ENCODE measurements at regions not wholly inside any gene's neighbourhood (a gene's known extent, or its start where the extent isn't known, plus 50 kb on each side); places are given as distances from the start of the nearest gene placed in this dataset.

DNA sequence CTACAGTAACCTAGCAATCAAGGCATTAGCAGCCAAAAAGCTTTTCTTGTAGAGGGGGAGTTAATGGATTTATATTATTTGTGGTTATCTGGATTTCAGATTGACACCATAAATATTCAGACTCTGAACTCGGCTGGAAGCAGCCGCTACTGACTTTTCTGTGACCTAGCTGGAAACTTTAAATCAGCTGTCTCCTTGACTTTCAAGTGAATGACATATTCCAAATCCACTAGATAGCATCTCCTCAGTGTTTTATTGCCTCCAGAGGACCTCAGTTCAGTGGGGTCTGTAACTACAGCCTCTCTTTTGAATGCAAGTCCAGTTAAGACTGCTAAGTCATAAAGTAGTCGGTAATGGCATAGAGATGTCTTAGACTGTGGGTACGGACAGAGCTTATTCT lies 448.5 kb downstream of the NUF2 start:
- no peak for DNase-seq
- in situ Hi-C loops (cut with HindIII; ENCODE audit: low pct_ligation_motif_present, low pct_unique_long_range_greater_than_20kb, low sequenced_read_pairs), result no loop called here

- in situ Hi-C loops (cut with HindIII; ENCODE audit: low pct_ligation_motif_present, low pct_unique_long_range_greater_than_20kb, low sequenced_read_pairs), result no loop called here
- DNase-seq, result no peak
These were observed 449.9 kb downstream of the NUF2 start for GRCh38 chr1:163771637-163772036.

- no peak for DNase-seq
- in situ Hi-C loops (cut with HindIII; ENCODE audit: low pct_ligation_motif_present, low pct_unique_long_range_greater_than_20kb, low sequenced_read_pairs), result no loop called here
These were observed 450.5 kb downstream of the NUF2 start for GRCh38 chr1:163772246-163772645.

DNA sequence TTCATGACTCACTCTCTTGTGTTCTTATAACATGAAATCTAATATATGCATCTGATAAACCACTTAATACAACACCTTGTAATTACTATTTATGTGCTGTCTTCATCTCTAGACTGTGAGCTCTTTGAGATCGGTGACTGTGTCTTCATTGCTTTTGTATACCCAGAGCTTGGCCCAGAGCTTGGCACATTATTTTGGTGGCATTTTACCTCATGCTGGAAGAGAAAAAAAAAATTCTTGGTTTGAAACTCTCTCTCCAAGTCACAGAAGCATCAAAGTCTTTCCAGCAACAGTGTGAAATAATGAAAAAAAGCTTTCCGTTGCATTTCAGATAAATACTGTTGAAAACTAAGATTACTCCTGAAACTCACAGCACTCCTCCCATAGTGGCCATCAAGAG lies 451.6 kb downstream of the NUF2 start:
- in situ Hi-C loops (cut with HindIII; ENCODE audit: low pct_ligation_motif_present, low pct_unique_long_range_greater_than_20kb, low sequenced_read_pairs), result no loop called here
- no peak for DNase-seq

- in situ Hi-C loops (cut with HindIII; ENCODE audit: low pct_ligation_motif_present, low pct_unique_long_range_greater_than_20kb, low sequenced_read_pairs), result no loop called here
- no peak for DNase-seq
These were observed 452.7 kb downstream of the NUF2 start for GRCh38 chr1:163774401-163774945.

- in situ Hi-C loops (cut with HindIII; ENCODE audit: low pct_ligation_motif_present, low pct_unique_long_range_greater_than_20kb, low sequenced_read_pairs), result no loop called here
- no peak for DNase-seq
These were observed 453.3 kb downstream of the NUF2 start for GRCh38 chr1:163774978-163775620.

GRCh38 chr1:163777205-163777604 lies 455.5 kb downstream of the NUF2 start:
- in situ Hi-C loops (cut with HindIII; ENCODE audit: low pct_ligation_motif_present, low pct_unique_long_range_greater_than_20kb, low sequenced_read_pairs), result no loop called here
- DNase-seq, result no peak

DNA sequence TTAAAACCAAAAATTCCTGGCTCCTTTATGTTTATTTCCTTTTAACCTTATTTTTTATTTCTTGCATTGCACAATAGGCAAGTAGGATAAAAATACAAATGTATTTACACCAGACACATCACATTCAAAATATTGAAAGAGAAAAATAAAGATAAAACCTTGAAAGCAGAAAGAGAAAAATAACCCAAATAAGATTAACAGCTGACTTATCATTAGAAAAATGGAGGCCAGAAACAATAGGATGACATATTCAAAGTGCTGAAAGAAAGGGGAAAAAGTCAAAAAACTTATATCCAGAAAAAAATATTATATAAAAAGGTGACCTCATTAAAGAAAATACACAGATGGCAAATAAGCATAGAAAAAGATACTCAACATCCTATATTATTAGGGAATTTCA lies 459.4 kb downstream of the NUF2 start:
- DNase-seq, result no peak
- in situ Hi-C loops (cut with HindIII; ENCODE audit: low pct_ligation_motif_present, low pct_unique_long_range_greater_than_20kb, low sequenced_read_pairs), result no loop called here

DNA sequence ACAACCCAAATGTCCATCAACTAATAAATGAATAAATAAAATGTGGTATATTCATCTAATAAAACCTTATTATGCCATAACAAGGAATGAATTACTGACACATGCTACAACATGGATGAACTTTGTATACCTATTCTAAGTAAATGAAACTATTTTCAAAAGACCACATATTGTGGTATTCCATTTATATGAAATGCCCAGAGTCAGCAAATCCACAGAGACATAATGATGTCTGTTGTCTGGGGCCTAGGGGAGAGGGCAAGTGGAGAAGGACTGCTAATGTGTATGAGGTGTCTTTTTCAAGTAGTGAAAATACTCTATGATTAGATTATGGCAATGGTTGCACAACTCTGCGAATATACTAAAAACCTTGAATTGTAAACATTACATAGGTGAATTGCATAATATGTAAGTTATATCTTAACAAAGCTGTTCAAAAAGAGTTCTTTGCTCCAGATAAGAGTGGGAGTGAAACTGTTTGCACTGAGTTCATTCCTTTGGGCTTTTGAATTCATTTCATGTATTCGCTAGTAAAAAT lies 464.2 kb downstream of the NUF2 start:
- no peak for DNase-seq
- in situ Hi-C loops (cut with HindIII; ENCODE audit: low pct_ligation_motif_present, low pct_unique_long_range_greater_than_20kb, low sequenced_read_pairs), result no loop called here

DNA sequence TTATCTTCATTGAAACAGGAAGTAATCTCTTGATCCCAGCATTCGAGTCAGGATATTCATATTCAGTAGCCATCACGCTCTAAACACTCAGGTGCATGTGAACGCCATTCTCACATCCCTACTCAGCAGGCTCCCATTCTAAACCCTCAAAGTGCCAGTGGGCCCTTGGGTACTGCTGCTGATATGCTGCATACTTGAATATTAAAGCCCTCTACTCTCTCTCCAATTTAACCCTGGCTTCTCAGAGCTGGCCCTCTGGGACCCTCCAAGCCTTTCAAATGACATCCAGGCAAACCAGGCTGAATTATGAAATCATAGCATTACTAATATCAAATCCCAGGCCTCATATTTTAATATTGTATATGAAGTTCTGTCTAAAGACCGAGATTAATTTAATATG lies 468.2 kb downstream of the NUF2 start:
- DNase-seq, result no peak
- in situ Hi-C loops (cut with HindIII; ENCODE audit: low pct_ligation_motif_present, low pct_unique_long_range_greater_than_20kb, low sequenced_read_pairs), result no loop called here

DNA sequence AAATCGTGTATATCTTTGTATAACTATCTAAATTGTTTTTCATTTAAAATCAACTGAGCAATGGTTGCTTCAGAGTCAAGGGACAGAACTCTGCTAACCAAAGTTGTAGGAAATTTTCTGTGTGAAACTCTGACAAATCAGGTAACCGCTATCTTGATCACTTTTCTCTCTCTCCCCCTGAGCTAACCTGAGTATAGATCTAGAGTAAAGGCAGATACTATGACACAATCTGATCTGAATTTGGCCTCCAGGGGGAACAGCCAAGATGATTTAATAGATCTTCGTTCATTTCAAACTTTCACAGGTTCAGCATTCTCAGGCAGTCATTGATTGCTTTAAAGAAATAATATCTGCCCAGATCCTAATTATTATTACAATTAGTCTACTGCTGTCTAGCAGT lies 472.8 kb downstream of the NUF2 start:
- no peak for DNase-seq
- in situ Hi-C loops (cut with HindIII; ENCODE audit: low pct_ligation_motif_present, low pct_unique_long_range_greater_than_20kb, low sequenced_read_pairs), result no loop called here

- in situ Hi-C loops (cut with HindIII; ENCODE audit: low pct_ligation_motif_present, low pct_unique_long_range_greater_than_20kb, low sequenced_read_pairs), result no loop called here
- no peak for DNase-seq
These were observed 474.7 kb downstream of the NUF2 start for GRCh38 chr1:163796394-163796821.

DNA sequence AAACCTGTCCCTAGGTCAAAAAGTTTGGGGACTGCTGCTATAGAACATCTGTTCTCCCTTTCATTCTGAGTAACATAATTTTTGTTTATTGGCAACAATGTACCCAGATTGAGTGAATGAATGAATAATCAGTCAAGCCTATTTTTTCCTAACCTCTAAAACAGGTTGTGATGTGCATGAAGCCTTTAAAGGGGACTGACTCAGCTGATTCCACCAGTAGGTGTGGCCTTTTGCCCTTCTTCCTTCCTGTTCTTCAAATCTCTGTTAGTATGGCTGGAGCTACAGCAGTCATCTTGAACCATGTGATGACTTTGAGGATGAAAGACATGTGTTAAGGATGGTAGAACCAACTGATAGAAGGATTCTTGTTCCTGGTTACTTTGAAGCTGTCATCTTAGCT lies 476.1 kb downstream of the NUF2 start:
- in situ Hi-C loops (cut with HindIII; ENCODE audit: low pct_ligation_motif_present, low pct_unique_long_range_greater_than_20kb, low sequenced_read_pairs), result no loop called here

DNA sequence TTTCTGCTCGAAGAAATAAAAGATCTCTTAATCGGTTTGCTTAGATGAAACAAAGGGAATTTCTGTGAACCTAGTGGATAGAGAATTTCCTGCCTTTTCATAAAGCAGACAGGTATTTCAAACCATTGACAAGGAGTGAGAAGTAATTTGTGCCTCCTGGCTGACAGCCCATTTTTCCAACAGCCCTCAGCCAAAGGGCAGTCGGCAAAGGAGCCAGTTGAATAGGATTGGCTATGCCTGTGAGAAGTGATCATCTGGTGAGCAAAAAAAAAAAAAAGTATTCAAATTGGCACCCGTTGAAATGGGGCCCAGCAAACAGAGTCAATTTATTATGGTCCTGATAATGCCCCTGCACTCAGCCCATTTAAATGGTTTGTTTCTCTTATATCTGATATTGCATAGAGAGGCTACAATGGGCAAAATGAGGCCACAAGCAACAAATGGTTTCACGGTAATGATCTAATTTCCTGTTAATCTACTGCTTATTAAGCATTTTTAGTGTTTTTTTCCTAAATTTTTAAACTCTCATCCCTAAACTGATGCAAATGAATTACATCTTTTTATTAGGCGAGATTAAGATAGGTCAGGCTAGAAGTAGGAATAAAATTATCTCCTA lies 477.5 kb downstream of the NUF2 start:
- no peak for DNase-seq
- in situ Hi-C loops (cut with HindIII; ENCODE audit: low pct_ligation_motif_present, low pct_unique_long_range_greater_than_20kb, low sequenced_read_pairs), result no loop called here

More for the DNA sequence above, 476.1 kb downstream of the NUF2 start:
- no peak for DNase-seq

- in situ Hi-C loops (cut with HindIII; ENCODE audit: low pct_ligation_motif_present, low pct_unique_long_range_greater_than_20kb, low sequenced_read_pairs), result no loop called here
- DNase-seq, result no peak
These were observed 485.7 kb downstream of the NUF2 start for GRCh38 chr1:163807331-163808049.

DNA sequence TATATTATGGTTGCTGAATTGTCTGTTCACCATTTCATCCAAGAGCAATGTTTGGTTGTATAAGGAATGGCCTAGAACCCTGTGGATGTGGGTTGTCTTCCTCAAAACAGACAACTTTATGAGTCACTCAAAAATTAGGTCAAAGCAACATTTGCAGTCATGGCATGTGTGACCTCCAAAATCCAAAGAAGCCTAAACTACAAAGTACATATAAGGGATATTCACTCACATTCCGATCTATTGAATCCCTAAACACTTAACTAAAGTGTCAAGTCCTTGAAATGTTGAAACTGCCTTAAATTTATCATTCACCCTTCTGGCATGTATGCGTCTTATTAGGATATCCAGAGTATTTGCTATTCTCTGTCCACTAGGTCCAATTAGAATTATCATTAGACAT lies 491.5 kb downstream of the NUF2 start:
- DNase-seq, result no peak
- in situ Hi-C loops (cut with HindIII; ENCODE audit: low pct_ligation_motif_present, low pct_unique_long_range_greater_than_20kb, low sequenced_read_pairs), result no loop called here

DNA sequence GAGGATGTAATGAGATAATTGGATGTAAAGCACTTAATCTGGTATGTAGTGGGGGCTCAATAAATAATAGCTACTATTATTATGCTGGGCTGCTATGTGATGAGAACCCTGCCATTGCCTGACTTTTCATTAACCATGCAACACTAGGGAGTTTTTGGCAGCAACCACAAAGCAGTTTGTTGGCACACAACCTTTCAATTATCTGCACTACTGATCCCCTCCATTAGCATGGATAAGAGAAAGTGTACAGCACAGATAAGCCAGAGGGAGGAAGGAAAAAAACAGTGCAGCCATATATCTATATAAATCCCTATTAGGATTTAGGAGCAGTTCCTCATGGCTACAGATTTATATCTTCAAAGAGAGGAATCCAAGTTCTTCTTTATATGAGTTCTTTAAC lies 498.5 kb downstream of the NUF2 start:
- no peak for DNase-seq
- in situ Hi-C loops (cut with HindIII; ENCODE audit: low pct_ligation_motif_present, low pct_unique_long_range_greater_than_20kb, low sequenced_read_pairs), result no loop called here

- no peak for DNase-seq
- in situ Hi-C loops (cut with HindIII; ENCODE audit: low pct_ligation_motif_present, low pct_unique_long_range_greater_than_20kb, low sequenced_read_pairs), result no loop called here
These were observed 499.0 kb downstream of the NUF2 start for GRCh38 chr1:163820766-163821165.

DNA sequence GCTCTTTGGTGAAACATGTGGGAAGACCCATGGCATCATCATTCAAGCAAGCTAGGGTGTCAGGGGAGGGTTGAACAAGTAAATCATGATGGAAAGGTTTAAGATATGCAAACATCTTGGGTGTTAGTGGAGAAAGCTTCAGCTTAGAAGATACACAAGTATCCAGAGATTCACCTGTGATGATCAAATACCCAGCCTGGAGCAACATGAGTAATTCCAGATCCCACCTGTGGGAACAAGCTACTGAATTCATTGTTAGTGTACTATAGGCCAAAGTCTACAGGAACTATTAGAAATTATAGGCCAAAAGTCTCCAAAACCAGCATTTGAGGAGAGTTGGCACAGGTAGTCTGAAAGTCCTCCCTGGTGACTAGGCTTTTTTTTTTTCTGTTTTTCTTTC lies 499.9 kb downstream of the NUF2 start:
- in situ Hi-C loops (cut with HindIII; ENCODE audit: low pct_ligation_motif_present, low pct_unique_long_range_greater_than_20kb, low sequenced_read_pairs), result no loop called here
- no peak for DNase-seq
